ENCODE measurements at regions not wholly inside any gene's neighbourhood (a gene's known extent, or its start where the extent isn't known, plus 50 kb on each side); places are given as distances from the start of the nearest gene placed in this dataset.

DNA sequence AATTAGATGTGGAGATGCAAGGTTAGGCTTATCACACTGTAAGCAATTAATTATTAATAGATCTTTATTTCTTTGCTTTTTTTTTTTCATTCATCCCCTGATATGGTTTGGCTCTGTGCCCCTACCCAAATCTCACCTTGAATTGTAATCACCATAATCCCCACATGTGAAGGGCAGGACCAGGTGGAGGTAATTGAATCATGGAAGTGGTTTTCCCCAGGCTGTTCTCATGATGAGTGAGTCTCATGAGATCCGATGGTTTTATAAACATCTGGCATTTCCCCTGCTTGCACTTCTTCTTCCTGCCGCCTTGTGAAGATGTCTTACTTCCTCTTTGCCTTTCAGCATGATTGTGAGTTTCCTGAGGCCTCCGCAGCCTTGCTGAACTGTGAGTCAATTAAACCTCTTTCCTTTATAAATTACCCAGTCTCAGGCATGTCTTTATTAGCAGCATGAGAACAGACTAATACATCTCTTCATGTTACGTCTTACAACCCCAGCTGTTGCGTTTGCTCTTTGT, 333.8 kb downstream of the CDH26 start:
- DNase-seq = no peak

DNA sequence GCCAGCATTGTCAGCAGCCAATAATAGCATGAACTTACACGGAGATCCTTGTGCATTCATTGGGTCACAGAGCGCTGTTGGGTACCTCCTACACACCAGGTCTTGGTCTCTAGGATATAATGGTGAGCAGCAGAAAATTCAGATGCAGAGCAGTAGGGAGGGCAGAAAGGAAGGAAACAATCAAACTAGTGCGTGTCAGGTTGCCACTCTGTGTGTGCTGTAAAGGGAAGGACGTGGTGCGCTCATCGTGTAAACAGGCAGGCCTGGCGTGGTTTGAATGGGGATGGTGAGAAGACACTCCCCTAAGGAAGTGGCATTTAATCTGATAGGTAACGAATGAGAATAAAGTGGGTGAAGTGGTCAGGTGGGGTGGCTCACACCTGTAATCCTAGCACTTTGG, 336.4 kb downstream of the CDH26 start:
- no peak for DNase-seq

DNA sequence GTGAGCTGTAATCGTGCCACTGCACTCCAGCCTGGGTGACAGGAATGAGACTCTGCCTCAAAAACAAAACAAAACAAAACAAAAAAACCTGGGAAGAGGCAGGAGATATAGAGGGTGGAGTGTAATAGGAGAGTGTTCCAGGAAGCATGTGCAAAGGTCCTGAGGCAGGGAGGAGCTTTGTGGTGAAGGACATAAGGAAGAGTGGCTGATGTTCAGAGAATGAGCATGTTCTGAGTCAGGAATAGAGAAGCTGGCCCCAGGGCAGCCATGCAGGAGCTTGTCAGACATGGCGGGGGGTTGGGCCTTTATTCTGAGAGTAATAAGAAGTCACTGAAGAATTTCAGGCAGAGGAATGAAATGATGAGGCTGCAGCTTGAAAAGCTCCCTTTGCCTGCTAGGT, 337.0 kb downstream of the CDH26 start:
- no peak for DNase-seq

DNA sequence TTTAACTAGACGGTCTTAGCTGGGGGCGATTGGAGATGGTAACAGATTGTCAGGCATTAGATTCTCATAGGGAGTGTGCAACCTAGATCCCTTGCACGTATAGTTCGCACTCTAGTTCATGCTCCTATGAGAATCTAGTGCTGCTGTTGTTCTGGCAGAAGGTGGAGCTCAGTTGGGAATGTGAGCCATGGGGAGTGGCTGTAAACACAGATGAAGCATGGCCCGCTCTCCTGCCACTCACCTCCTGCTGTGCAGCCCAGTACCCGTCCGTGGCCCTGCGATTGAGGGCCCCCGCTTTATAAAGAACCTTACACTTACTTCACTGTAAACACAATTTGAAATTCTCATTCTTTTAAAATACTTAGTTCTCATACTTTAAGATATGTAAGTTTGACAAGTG, 339.4 kb downstream of the CDH26 start:
- no peak for DNase-seq

DNA sequence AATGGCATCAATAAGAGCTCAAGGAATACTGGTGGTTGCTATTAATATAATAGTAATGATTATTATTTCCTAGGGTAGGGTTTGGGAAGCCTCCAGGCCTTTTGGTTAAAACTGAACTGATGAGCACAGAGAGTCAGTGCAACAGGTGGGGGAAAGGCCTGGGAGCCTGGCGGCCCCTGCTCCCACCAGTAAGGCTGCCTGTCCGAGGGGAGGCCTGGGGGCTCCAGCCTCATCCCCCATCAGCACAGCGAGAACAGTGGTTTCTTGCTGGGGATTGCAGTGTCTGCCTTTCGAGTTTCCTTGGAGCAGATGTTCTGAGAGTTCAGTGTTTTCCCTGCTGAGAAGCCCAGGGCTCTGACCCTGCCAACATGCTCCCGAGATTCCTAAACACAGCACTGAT, 340.4 kb downstream of the CDH26 start:
- no peak for DNase-seq

DNA sequence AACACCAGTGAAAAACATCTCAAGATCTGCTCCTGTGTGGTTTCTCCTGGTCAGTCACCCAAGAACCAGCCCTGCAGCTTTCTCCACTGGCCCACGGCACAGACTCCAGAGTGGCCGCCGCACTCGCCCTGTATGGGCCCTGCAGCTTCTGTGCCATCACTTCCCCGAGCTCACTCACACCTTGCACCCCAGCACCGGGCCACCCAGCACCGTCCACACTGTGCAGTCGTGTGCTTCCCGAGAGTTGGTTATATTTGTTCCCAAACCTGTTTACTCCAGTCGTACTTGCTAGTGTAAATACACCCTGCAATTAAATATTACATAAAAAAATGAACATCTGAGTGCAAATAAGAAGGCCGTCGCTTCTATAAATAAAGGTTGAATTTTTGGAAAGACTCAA, 341.7 kb downstream of the CDH26 start:
- DNase-seq = no peak

DNA sequence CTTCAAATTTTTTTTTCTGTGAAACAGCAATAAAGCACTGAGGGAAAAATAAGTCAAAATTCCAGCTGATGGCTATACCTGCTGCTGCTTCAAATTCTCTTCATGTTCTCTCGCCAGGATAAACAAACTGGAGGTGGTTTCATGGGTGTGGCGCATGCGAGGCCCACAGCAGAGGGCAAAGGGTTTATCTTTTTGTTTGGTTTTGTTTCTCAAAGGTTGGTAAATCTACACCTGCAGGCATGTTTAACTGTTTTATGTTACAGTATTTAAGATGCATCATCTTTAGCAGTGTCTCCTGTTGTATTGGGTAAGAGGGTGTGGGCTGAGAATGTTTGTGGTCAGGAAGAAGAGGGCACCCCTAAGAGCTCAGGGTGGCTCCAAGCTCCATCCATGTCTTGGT, 342.2 kb downstream of the CDH26 start:
- no peak for DNase-seq

DNA sequence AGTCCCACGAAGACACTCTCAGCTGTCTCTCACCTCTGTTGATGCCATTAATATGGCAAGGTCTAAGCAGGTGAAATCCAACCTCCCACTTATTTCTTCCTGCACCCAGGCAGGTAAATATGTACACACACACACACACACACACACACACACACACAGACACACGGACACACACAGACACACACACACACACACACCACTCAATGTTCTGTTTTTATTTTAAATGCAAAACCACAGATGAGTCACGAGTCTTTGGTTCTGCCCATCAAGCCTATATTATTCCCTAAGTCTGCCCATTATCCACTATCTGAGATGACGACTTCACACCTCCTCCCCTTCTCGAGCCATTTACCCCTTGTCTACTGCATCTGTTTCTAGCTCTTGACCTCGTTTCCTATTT, 344.7 kb downstream of the CDH26 start:
- DNase-seq = no peak

GRCh38 chr20:60304026-60304590, 345.9 kb downstream of the CDH26 start:
- DNase-seq = no peak

- DNase-seq = no peak
Observed at GRCh38 chr20:60304931-60305330, 346.7 kb downstream of the CDH26 start.

GRCh38 chr20:60306105-60306504, 347.9 kb downstream of the CDH26 start:
- no peak for DNase-seq

GRCh38 chr20:60306551-60306950, 348.3 kb downstream of the CDH26 start:
- DNase-seq = no peak

GRCh38 chr20:60310560-60311349, 352.5 kb downstream of the CDH26 start:
- DNase-seq = no peak

DNA sequence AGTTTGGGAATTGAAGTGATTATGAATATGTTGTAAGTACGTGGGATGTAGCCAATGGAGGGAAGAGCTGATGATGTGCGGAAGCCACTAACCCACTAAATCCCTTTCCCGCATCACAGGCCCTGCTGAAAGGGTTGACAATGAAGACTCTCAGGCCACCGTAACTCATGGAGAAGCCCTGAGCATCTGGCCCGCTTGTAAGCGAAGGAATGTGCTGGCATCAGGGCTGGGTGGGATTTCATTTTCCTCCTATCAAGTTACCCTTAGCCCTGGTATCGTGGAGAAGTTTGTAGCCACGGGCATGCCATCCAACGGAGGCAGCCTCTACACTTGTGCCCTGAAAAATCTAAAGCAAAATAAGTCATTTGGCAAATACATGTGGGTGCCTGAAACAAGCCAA, 355.0 kb downstream of the CDH26 start:
- no peak for DNase-seq

DNA sequence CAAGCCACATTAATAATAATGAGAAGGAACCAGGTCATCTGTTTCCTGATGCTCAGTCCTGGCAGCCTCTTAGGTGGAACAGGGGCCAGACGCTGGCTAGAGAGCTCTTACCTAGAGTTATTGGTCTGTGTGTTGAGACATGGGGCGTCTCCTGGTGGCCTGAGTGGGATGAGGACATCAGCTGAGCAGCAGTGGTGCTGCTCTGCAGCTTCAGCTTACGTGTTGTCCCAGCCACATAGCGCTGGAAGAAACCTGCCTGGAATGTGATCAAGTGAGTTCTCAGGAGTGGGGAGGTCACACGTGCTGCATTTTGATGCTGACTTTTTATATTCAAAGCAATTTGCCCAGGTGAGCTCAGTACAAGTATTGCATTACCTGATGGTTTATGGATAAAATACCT, 355.4 kb downstream of the CDH26 start:
- DNase-seq = no peak

DNA sequence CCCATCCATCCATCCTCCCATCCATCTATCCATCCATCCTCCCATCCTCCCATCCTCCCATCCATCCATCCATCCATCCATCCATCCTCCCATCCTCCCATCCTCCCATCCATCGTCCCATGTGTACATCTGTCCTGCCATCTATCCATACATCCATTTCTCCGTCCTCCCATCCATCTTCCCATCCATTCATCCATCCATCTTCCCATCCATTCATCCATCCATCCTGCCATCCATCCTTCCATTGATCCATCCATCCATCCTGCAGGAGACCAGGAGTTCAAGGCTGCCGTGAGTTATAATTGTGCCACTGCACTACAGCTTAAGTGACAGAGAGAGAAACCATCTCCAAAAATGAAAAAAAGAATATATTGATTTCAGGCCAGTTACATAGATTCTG, 356.5 kb downstream of the CDH26 start:
- DNase-seq = no peak

- no peak for DNase-seq
Observed at GRCh38 chr20:60316476-60317158, 358.4 kb downstream of the CDH26 start.

DNA sequence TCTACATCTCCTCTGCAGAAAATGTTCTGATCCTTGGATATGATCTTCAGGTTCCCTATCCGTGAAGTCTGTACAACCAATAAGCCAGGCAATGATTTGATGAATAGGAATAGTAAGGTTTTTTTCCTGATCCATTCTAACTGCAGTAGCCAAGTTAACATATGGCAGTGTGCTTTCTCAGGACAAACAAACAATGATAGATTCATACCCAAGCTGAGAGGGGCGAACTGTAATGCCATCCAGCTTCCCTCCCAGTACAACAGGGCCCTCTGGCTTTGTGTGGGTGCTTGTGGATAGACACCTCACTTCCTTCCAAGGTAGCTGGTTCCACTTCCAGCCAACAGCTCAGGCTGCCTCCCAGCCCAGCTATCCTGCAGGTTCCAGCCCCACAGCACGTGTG, 359.2 kb downstream of the CDH26 start:
- DNase-seq = no peak

GRCh38 chr20:60321601-60322000, 363.4 kb downstream of the CDH26 start:
- no peak for DNase-seq

DNA sequence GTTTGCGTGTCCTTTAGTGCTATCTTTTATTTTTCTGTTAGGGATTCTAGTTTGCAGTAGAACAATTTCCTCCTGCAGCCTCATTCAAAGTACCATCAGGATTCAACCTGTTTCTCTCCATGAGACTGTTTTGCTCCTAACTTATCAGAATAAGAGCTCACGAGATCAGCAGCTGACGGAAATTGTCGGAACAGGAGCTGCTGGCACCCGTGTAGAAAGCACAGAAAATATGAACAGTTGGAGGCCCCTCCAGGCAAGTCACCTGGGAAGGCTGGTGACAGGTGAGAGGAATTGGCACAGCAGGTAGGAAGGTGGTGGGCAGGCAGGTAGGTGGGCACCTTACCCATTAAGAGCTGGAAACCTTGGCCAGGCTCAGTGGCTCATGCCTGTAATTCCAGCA, 368.6 kb downstream of the CDH26 start:
- DNase-seq = no peak

DNA sequence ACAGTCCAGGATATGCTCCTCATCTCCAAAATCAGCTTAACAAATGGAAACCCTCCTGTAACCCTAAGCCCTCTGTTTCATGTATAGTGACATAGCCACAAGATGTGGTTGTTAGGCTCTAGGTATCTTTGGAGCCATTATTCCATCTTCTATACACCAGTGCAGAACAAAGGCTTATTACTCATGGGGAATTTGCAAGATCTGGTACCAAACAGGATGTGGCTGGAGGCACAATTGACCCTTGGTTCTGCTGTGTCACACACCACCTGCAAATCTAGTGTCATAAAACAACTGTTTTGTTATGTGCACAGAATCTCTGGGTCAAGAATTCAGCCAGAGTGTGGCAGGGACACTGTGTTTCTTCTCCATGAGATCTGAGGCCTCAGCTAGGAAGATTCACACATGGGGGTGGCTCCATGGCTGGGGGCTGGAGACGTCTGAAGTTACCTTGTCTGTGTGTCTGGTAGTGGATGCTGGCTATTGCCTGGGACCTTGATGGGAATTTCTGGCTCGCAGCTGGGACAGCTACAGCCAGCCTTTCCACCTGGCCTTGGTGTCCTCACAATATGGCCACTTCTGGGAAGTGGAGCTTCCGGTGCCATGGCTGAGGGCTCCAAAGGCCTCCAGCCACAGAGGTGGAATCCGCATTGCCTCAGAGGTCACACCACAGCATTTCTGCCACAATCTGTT, 369.9 kb downstream of the CDH26 start:
- DNase-seq = no peak

DNA sequence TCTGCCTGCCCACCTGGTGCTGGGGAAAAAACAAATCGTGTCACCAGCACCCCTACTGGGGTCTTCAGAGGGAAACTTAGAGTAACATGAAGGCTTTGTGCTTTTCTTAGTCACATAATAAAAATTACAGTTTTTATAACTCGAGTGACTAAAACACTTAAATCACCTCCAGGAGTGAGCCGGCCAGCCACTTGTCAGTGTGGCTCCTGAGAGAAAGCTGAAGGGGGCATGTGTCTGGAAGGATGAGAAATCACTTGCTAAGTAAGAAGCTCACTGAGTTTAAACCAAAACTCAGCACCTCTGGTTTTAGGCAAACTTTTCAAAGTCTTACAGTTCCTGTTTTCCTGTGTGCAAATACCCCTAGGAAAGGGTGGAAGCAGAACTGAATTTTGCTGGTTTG, 372.2 kb downstream of the CDH26 start:
- no peak for DNase-seq

DNA sequence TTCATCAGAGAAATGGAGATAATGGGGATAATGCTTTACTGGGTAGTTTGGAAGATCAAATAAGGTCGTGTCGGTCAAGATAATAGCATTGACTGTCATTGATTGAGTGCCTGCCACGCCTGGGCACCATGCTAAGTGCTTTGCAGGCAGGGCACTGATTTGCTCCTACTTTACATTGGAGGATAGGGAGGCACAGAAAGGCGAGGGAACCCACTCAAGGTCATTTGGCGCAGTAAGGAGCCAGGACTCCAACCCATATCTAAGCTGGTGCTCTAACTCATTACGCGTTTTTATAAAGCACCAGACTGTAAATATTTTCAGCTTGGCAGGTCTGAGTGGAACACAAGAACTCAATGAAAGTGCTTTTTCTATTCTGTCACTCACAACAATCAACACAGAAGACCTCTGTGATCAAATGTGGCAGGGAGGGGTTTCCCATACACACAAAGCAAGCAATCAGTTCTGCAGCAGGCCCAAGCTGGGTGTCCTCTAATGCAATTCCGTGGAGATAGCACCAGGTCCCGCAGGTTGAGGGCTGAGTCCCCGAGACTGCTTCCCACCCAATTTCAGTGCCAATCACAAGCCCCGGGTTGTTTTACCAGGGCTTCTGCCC, 373.6 kb downstream of the CDH26 start:
- DNase-seq = no peak

All from CD4-positive, alpha-beta T cell treated with Interleukin-21 for 1 hour (primary cell).